ENCODE measurements at regions not wholly inside any gene's neighbourhood (a gene's known extent, or its start where the extent isn't known, plus 50 kb on each side); places are given as distances from the start of the nearest gene placed in this dataset.

- WGBS (ENCODE audit: low lambda C conversion rate), result 92% methylated on average over 2 of the region's 2 CpGs
- Histone ChIP-seq H3K9me3 (no peaks in the 10 kb centered on the region), H2AFZ (ENCODE audit: low read depth) (no peak overlapping the region), H3K4me2 (no peak overlapping the region), H3K79me2 (ENCODE audit: insufficient read depth) (no peaks in the 10 kb centered on the region), H3F3A (replicated peaks; ENCODE audit: insufficient read depth) (peaks cover 10% of the 10 kb centered on the region), H4K20me1 (ENCODE audit: insufficient read depth) (no peaks in the 10 kb centered on the region), H3K27ac (ENCODE audit: low read depth in 2 of 2, low read length in 1 of 2) (no peak overlapping the region), H3K4me3 (ENCODE audit: low read depth in 2 of 2, low read length in 1 of 2) (no peak overlapping the region), H3K4me1 (ENCODE audit: control insufficient read depth in 1 of 2, insufficient read depth in 2 of 2, low read depth in 1 of 2, low read length in 1 of 2) (peaks cover 0 to 14% of the 10 kb centered on the region in 2 experiments; a peak in 1 of 4 replicates), H3K9me2 (no peaks in the 10 kb centered on the region), H3K27me3 (ENCODE audit: insufficient read depth) (no peaks in the 10 kb centered on the region), H3K36me3 (replicated peaks in 1 of 2; ENCODE audit: control insufficient read depth in 1 of 2, insufficient read depth in 2 of 2, low read length in 1 of 2) (no peaks in the 10 kb centered on the region), H3K9ac (no peak overlapping the region)
- ChIA-PET CTCF (no interaction called here), POLR2A (no interaction called here)
- no peak for DNase-seq
- peak; percentile 19; the same call in 1 of the 2 replicates for TF ChIP-seq PBX3 (IDR thresholded peaks at IDR 0.05)
- no peak for TF ChIP-seq FOXJ3 (CRISPR knock-in tag; IDR thresholded peaks at IDR 0.05)
Measured at GRCh38 chr9:115628426-115628825, 510.5 kb upstream of the TNC start.

DNA sequence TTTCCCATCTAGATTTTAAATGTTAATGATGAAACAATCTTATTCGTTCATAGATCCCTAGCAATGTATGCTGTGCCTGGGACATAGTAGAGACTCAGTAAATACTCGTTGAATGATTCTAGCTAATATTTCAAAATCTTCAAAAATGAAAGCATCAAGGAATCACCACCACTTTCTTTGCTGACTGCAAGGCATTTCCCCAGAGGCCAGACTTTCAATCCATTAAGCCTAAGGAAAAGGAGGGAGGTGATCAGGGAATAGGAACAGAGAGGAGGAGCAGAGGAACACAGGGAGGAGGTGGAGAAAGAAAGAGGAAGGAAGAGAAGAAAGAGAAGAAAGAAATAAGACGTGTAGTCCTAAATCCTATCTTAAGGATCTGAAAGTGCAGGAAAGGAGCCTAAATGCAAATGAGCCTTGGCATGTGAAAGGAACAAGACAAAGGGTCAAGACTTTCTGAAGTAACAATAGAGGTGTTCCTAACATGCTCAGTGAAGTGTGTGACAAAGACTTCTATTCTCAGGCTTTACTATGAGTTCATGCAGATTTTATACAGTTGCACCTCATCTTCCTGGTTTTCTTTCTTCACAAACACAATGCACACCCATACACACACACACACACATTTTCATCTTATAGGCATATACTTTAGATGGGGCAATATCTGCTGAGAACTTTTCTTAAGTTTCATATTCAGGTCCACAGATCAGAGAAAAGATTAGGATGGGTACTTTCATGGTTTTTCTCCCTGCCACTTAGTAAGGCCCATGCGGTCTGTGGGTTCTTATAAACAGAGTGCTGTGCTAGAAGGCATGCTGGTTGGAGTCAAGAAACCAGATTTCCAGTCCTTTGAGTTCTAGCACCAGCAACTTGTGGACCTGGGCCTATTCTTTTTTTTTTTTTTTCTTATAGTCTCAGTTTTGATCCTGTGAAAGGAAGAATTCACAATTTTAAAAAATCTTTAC, 512.2 kb upstream of the TNC start:
- peak overlapping the region in 1 of 2 experiments; percentile 31; a peak in 1 of 4 replicates for H3K27ac ChIP-seq (ENCODE audit: low read depth in 2 of 2, low read length in 1 of 2)

DNA sequence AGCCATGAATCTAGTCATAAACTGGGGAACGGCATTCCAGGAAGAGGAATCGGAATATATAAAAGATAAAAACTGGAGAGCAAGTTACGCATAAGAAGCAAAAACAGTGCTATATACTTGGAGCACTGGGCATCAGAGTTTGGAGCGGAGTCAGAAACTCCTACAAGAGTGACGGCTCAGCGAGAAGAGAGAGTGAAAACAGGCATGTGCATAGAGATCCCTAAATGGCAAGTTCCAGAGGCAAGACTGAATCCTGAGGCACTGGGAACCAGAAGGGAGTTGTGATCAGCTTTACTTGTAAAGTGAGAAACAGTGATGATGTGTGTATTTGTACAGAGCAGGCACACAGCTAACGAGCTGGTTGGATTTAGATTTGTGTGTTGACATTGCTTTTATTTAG, 514.4 kb upstream of the TNC start:
- CTCF ChIA-PET, result no interaction called here
- Histone ChIP-seq H3K9me2 (no peaks in the 10 kb centered on the region), H3K27me3 (ENCODE audit: insufficient read depth) (no peaks in the 10 kb centered on the region), H3K79me2 (ENCODE audit: insufficient read depth) (no peaks in the 10 kb centered on the region), H3K4me3 (ENCODE audit: low read depth in 2 of 2, low read length in 1 of 2) (no peak overlapping the region), H3K4me2 (no peak overlapping the region), H4K20me1 (ENCODE audit: insufficient read depth) (no peaks in the 10 kb centered on the region), H3F3A (replicated peaks; ENCODE audit: insufficient read depth) (no peaks in the 10 kb centered on the region), H2AFZ (ENCODE audit: low read depth) (no peak overlapping the region), H3K9ac (no peak overlapping the region), H3K36me3 (replicated peaks in 1 of 2; ENCODE audit: control insufficient read depth in 1 of 2, insufficient read depth in 2 of 2, low read length in 1 of 2) (peaks cover 0 to 4% of the 10 kb centered on the region in 2 experiments), H3K9me3 (no peaks in the 10 kb centered on the region), H3K4me1 (ENCODE audit: control insufficient read depth in 1 of 2, insufficient read depth in 2 of 2, low read depth in 1 of 2, low read length in 1 of 2) (peaks cover 0 to 22% of the 10 kb centered on the region in 2 experiments; a peak in 1 of 4 replicates), H3K27ac (ENCODE audit: low read depth in 2 of 2, low read length in 1 of 2) (no peak overlapping the region; a peak in 1 of 4 replicates)
- WGBS (ENCODE audit: low lambda C conversion rate), result 97% methylated on average over 7 of the region's 7 CpGs
- no peak for DNase-seq
- POLR2A ChIA-PET, result no interaction called here
- TF ChIP-seq ZBTB33 (IDR thresholded peaks at IDR 0.05; ENCODE audit: borderline replicate concordance, low read depth) (no peak), TAF1 (IDR thresholded peaks at IDR 0.05; ENCODE audit: borderline replicate concordance, low read depth, low read length) (no peak), CHD2 (IDR thresholded peaks at IDR 0.05; ENCODE audit: low read length, partially characterized antibody) (no peak), PBX3 (IDR thresholded peaks at IDR 0.05) (no peak), FOXJ3 (CRISPR knock-in tag; IDR thresholded peaks at IDR 0.05) (no peak), FOSL2 (IDR thresholded peaks at IDR 0.05; ENCODE audit: borderline replicate concordance, low read depth) (no peak), ELF1 (IDR thresholded peaks at IDR 0.05) (no peak), EP300 (IDR thresholded peaks at IDR 0.05; ENCODE audit: borderline replicate concordance in 1 of 2, low read depth in 1 of 2, low read length in 1 of 2) (no peak), GATA2 (CRISPR knock-in tag; IDR thresholded peaks at IDR 0.05) (no peak)
- TF ChIP-seq, protein P1, sequence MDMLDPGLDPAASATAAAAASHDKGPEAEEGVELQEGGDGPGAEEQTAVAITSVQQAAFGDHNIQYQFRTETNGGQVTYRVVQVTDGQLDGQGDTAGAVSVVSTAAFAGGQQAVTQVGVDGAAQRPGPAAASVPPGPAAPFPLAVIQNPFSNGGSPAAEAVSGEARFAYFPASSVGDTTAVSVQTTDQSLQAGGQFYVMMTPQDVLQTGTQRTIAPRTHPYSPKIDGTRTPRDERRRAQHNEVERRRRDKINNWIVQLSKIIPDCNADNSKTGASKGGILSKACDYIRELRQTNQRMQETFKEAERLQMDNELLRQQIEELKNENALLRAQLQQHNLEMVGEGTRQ (IDR thresholded peaks at IDR 0.05; ENCODE audit: borderline replicate concordance, low read depth, low read length), result no peak
- TF ChIP-seq, protein P2, sequence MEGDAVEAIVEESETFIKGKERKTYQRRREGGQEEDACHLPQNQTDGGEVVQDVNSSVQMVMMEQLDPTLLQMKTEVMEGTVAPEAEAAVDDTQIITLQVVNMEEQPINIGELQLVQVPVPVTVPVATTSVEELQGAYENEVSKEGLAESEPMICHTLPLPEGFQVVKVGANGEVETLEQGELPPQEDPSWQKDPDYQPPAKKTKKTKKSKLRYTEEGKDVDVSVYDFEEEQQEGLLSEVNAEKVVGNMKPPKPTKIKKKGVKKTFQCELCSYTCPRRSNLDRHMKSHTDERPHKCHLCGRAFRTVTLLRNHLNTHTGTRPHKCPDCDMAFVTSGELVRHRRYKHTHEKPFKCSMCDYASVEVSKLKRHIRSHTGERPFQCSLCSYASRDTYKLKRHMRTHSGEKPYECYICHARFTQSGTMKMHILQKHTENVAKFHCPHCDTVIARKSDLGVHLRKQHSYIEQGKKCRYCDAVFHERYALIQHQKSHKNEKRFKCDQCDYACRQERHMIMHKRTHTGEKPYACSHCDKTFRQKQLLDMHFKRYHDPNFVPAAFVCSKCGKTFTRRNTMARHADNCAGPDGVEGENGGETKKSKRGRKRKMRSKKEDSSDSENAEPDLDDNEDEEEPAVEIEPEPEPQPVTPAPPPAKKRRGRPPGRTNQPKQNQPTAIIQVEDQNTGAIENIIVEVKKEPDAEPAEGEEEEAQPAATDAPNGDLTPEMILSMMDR (IDR thresholded peaks at IDR 0.05), result no peak

More for the DNA sequence above, 512.2 kb upstream of the TNC start:
- Histone ChIP-seq H2AFZ (ENCODE audit: low read depth) (0 out of 2 replicates have a peak overlapping the region, but pooled peaks have one; percentile 5), H3K9ac (no peak overlapping the region), H3K27me3 (ENCODE audit: insufficient read depth) (no peaks in the 10 kb centered on the region), H3K9me3 (no peaks in the 10 kb centered on the region), H3K4me1 (ENCODE audit: control insufficient read depth in 1 of 2, insufficient read depth in 2 of 2, low read depth in 1 of 2, low read length in 1 of 2) (peaks cover 0 to 14% of the 10 kb centered on the region in 2 experiments; a peak in 1 of 4 replicates), H3F3A (replicated peaks; ENCODE audit: insufficient read depth) (peaks cover 6% of the 10 kb centered on the region), H3K79me2 (ENCODE audit: insufficient read depth) (no peaks in the 10 kb centered on the region), H3K9me2 (no peaks in the 10 kb centered on the region), H3K36me3 (replicated peaks in 1 of 2; ENCODE audit: control insufficient read depth in 1 of 2, insufficient read depth in 2 of 2, low read length in 1 of 2) (peaks cover 0 to 4% of the 10 kb centered on the region in 2 experiments), H4K20me1 (ENCODE audit: insufficient read depth) (no peaks in the 10 kb centered on the region), H3K4me3 (ENCODE audit: low read depth in 2 of 2, low read length in 1 of 2) (no peak overlapping the region), H3K4me2 (no peak overlapping the region)
- ChIA-PET CTCF (no interaction called here), POLR2A (no interaction called here)
- no peak for TF ChIP-seq NRF1 (IDR thresholded peaks at IDR 0.05; ENCODE audit: low read depth, low read length)
- 94% methylated on average over 4 of the region's 4 CpGs for WGBS (ENCODE audit: low lambda C conversion rate)
- no peak for DNase-seq

Data from SK-N-SH (cell line).